ENCODE measurements at regions not wholly inside any gene's neighbourhood (a gene's known extent, or its start where the extent isn't known, plus 50 kb on each side); places are given as distances from the start of the nearest gene placed in this dataset.
A peak's percentile ranks its signal among the peaks of the same experiment; 100 is the strongest.
"Not testable (repeated sequence)": the region's sequence is repeated elsewhere in the genome, so short reads cannot be mapped to it uniquely, and the experiment has no call there.

DNA sequence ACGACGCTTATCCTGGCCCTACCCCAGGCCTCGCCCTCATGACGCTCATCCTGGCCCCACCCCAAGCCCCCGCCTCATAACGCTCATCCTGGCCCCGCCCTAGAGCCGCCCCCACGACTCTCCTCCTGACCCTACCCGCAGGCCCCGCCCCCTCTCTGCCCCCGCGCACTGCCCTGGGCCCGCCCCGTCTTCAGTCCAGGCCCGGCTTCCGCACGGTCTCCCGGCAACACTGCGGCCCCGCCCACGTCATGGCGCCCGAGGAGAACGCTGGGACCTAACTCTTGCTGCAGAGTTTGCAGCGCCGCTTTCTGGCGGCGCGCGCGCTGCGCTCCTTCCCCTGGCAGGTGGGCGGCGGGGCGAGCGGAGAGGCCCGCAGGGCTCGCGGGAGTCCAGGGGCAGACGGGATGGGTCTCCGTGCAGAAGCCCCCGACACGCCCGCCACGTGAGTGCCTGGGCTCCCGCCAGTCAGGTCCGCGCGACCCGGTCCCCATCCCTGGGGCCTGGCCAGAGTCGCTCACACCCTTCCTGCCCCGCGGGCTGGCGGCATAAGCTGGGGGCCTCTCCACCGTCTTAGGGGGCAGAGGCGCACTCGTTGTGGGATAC lies 52.5 kb upstream of the ROPN1B start:
- CTCF ChIA-PET (ENCODE audit: unreplicated experiment), result interaction anchor here (0.6 kb wide), 1 partner anchor 1493 kb away, joined by 4 read pairs; no protein-coding TSS in a partner anchor
- Histone ChIP-seq H2AFZ (ENCODE audit: low read length) (peak overlapping the region; percentile 80), H3K36me3 (ENCODE audit: insufficient read depth, low read length) (no peaks in the 10 kb centered on the region), H3K4me1 (ENCODE audit: insufficient read depth, low read length, poor library complexity, severe bottlenecking) (peaks cover 23% of the 10 kb centered on the region), H3K79me2 (ENCODE audit: insufficient read depth, low read depth, low read length) (no peaks in the 10 kb centered on the region), H3K9me2 (ENCODE audit: insufficient read depth, low read length) (no peaks in the 10 kb centered on the region), H3K27ac (ENCODE audit: low read depth, low read length, poor library complexity, severe bottlenecking) (peak overlapping the region; percentile 84), H3K9me3 (ENCODE audit: low read length) (no peaks in the 10 kb centered on the region), H3K4me3 (ENCODE audit: low read depth, low read length, poor library complexity, severe bottlenecking) (peak overlapping the region; percentile 73), H4K20me1 (ENCODE audit: insufficient read depth, low read length) (no peaks in the 10 kb centered on the region), H3K4me2 (ENCODE audit: low read length) (peak overlapping the region; percentile 84)
- intact Hi-C loops (cut with micrococcal nuclease; ENCODE audit: unreplicated experiment), result loop anchor here (2.0 to 5.0 kb wide), 3 partner anchors 149 to 324 kb away; partner anchors contain the start of gene SLC41A3
- no TSS peak for BruUV-seq (replicated peaks)
- POLR2A ChIA-PET, result no interaction called here
- peak; percentile 93 for DNase-seq (ENCODE audit: low spot score)
- TF ChIP-seq, protein P1, sequence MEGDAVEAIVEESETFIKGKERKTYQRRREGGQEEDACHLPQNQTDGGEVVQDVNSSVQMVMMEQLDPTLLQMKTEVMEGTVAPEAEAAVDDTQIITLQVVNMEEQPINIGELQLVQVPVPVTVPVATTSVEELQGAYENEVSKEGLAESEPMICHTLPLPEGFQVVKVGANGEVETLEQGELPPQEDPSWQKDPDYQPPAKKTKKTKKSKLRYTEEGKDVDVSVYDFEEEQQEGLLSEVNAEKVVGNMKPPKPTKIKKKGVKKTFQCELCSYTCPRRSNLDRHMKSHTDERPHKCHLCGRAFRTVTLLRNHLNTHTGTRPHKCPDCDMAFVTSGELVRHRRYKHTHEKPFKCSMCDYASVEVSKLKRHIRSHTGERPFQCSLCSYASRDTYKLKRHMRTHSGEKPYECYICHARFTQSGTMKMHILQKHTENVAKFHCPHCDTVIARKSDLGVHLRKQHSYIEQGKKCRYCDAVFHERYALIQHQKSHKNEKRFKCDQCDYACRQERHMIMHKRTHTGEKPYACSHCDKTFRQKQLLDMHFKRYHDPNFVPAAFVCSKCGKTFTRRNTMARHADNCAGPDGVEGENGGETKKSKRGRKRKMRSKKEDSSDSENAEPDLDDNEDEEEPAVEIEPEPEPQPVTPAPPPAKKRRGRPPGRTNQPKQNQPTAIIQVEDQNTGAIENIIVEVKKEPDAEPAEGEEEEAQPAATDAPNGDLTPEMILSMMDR (conservative IDR thresholded peaks at IDR 0.05; ENCODE audit: low read length), result peak; percentile 51
- TF ChIP-seq EZH2phosphoT487 (IDR thresholded peaks at IDR 0.05; ENCODE audit: borderline replicate concordance, low read depth, low read length), result no peak

DNA sequence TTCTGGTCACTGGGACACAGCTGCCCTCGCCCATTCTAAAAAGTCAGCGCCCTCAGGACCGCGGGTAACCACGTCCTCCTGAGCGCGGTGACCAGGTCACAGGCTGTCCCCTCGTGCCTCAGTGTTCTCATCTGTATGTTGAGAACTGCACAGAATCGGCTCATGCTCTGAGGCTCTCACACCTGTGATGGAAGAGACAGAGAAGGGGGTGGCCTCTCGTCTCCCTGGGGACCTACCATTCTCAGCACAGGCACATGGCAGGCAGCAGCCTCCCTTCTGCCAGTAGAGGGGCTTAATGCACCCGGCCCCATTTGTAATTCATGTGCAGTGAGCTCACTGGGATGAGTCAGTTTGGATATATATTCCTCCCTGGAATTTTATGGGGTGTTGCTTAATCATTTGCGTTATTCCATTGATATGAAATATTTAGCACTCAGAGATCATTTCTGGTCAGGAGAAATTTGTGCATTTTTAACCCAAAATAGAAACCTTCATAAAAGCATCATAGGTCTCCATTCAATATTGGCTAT lies 51.9 kb upstream of the ROPN1B start:
- H3K9me2 ChIP-seq (ENCODE audit: insufficient read depth, low read length); H3K9me3 ChIP-seq (ENCODE audit: low read length); H4K20me1 ChIP-seq (ENCODE audit: insufficient read depth, low read length); H3K79me2 ChIP-seq (ENCODE audit: insufficient read depth, low read depth, low read length); H3K36me3 ChIP-seq (ENCODE audit: insufficient read depth, low read length); POLR2A ChIA-PET: not testable (repeated sequence)
- BruUV-seq (replicated peaks), result TSS peak; percentile 69
- Histone ChIP-seq H2AFZ (ENCODE audit: low read length) (peak overlapping the region; percentile 80), H3K4me2 (ENCODE audit: low read length) (peak overlapping the region; percentile 84), H3K4me1 (ENCODE audit: insufficient read depth, low read length, poor library complexity, severe bottlenecking) (peaks cover 23% of the 10 kb centered on the region), H3K27ac (ENCODE audit: low read depth, low read length, poor library complexity, severe bottlenecking) (peak overlapping the region; percentile 84), H3K4me3 (ENCODE audit: low read depth, low read length, poor library complexity, severe bottlenecking) (peak overlapping the region; percentile 73)
- peak; percentile 92 for DNase-seq (ENCODE audit: low spot score)
- intact Hi-C loops (cut with micrococcal nuclease; ENCODE audit: unreplicated experiment), result loop anchor here (2.0 to 5.0 kb wide), 3 partner anchors 150 to 325 kb away; partner anchors contain the start of gene SLC41A3
- CTCF ChIA-PET (ENCODE audit: unreplicated experiment), result interaction anchor here (0.6 kb wide), 1 partner anchor 1493 kb away, joined by 4 read pairs; no protein-coding TSS in a partner anchor
- TF ChIP-seq, protein P1 (conservative IDR thresholded peaks at IDR 0.05; ENCODE audit: low read length), result 0 out of 2 replicates have a peak, but pooled peaks have one; percentile 1

DNA sequence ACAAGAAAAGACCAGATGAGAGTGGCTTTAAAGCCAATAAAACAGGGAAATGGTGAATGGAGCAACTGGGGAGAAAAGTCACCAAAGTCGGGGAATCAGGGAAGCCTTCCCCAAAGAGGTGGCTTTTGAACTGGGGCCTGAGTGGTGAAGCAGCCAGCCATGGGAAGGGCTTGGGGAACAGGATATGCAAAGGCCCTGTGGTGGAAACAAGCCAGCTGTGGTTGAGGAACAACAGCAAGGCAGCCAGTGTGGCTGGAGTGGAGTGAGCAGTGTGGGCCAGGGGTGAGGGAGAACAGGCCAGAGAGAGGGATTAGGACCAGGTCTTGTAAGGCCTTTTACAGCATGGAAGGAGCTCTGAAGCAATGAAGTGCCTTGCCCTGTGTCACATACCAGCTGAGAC lies 51.0 kb upstream of the ROPN1B start:
- H3K27ac ChIP-seq (ENCODE audit: low read depth, low read length, poor library complexity, severe bottlenecking); POLR2A ChIA-PET; H3K9me3 ChIP-seq (ENCODE audit: low read length); H4K20me1 ChIP-seq (ENCODE audit: insufficient read depth, low read length); H3K36me3 ChIP-seq (ENCODE audit: insufficient read depth, low read length); H2AFZ ChIP-seq (ENCODE audit: low read length); DNase-seq (ENCODE audit: low spot score); H3K79me2 ChIP-seq (ENCODE audit: insufficient read depth, low read depth, low read length); CTCF ChIA-PET (ENCODE audit: unreplicated experiment); H3K9me2 ChIP-seq (ENCODE audit: insufficient read depth, low read length); H3K4me3 ChIP-seq (ENCODE audit: low read depth, low read length, poor library complexity, severe bottlenecking); BruUV-seq (replicated peaks): not testable (repeated sequence)
- peaks cover 23% of the 10 kb centered on the region for H3K4me1 ChIP-seq (ENCODE audit: insufficient read depth, low read length, poor library complexity, severe bottlenecking)
- H3K4me2 ChIP-seq (ENCODE audit: low read length), result peak overlapping the region; percentile 84
- intact Hi-C loops (cut with micrococcal nuclease; ENCODE audit: unreplicated experiment), result loop anchor here (5.0 kb wide), 2 partner anchors 151 to 326 kb away; no protein-coding TSS in a partner anchor

GRCh38 chr3:125918451-125918850 lies 50.5 kb upstream of the ROPN1B start:
- DNase-seq (ENCODE audit: low spot score); H3K4me2 ChIP-seq (ENCODE audit: low read length); H2AFZ ChIP-seq (ENCODE audit: low read length); CTCF ChIA-PET (ENCODE audit: unreplicated experiment); H3K9me2 ChIP-seq (ENCODE audit: insufficient read depth, low read length); H3K79me2 ChIP-seq (ENCODE audit: insufficient read depth, low read depth, low read length); H3K9me3 ChIP-seq (ENCODE audit: low read length); H3K36me3 ChIP-seq (ENCODE audit: insufficient read depth, low read length); H3K27ac ChIP-seq (ENCODE audit: low read depth, low read length, poor library complexity, severe bottlenecking); H3K4me3 ChIP-seq (ENCODE audit: low read depth, low read length, poor library complexity, severe bottlenecking); POLR2A ChIA-PET; H4K20me1 ChIP-seq (ENCODE audit: insufficient read depth, low read length); BruUV-seq (replicated peaks): not testable (repeated sequence)
- intact Hi-C loops (cut with micrococcal nuclease; ENCODE audit: unreplicated experiment), result loop anchor here (5.0 kb wide), 2 partner anchors 151 to 326 kb away; no protein-coding TSS in a partner anchor
- H3K4me1 ChIP-seq (ENCODE audit: insufficient read depth, low read length, poor library complexity, severe bottlenecking), result peaks cover 23% of the 10 kb centered on the region

GRCh38 chr3:125918866-125919265 lies 50.1 kb upstream of the ROPN1B start:
- intact Hi-C loops (cut with micrococcal nuclease; ENCODE audit: unreplicated experiment), result loop anchor here (5.0 kb wide), 2 partner anchors 152 to 327 kb away; no protein-coding TSS in a partner anchor
- H3K36me3 ChIP-seq (ENCODE audit: insufficient read depth, low read length); H3K4me3 ChIP-seq (ENCODE audit: low read depth, low read length, poor library complexity, severe bottlenecking); H2AFZ ChIP-seq (ENCODE audit: low read length); DNase-seq (ENCODE audit: low spot score); H3K79me2 ChIP-seq (ENCODE audit: insufficient read depth, low read depth, low read length); BruUV-seq (replicated peaks); POLR2A ChIA-PET; H3K9me3 ChIP-seq (ENCODE audit: low read length); H3K27ac ChIP-seq (ENCODE audit: low read depth, low read length, poor library complexity, severe bottlenecking); H4K20me1 ChIP-seq (ENCODE audit: insufficient read depth, low read length); H3K9me2 ChIP-seq (ENCODE audit: insufficient read depth, low read length); H3K4me2 ChIP-seq (ENCODE audit: low read length); CTCF ChIA-PET (ENCODE audit: unreplicated experiment): not testable (repeated sequence)
- H3K4me1 ChIP-seq (ENCODE audit: insufficient read depth, low read length, poor library complexity, severe bottlenecking), result peaks cover 23% of the 10 kb centered on the region
